Hypothalamus (tissue), 51 donors: ENCODE measurements at regions not wholly inside any gene's neighbourhood (a gene's known extent, or its start where the extent isn't known, plus 50 kb on each side); places are given as distances from the start of the nearest gene placed in this dataset.
"Not testable (repeated sequence)": the region's sequence is repeated elsewhere in the genome, so short reads cannot be mapped to it uniquely, and the experiment has no call there.

Source experiments
- DNase-seq, 51 donors: peaks; one replicate each; lab custom pipeline; 2025; lab: John Stamatoyannopoulos, UW

DNA sequence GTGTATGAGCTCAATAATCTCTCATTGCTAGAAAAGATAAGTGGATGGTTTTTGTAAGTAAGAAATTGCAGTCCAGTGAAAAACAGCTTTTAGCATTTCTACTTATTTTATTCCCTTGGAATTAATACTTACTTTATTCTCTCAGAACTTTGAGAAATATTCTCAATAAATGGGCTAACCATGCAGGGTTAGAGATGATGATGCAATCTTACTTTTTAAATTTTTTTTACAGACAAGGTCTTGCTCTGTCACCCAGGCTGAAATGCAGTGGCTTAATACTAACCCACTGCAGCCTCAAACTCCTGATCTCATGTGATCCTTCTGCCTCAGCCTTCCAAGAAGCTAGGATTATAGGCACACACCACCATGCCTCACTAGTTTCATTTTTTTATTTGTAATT, 440.8 kb upstream of the ZP4 start:
- no peak for DNase-seq

DNA sequence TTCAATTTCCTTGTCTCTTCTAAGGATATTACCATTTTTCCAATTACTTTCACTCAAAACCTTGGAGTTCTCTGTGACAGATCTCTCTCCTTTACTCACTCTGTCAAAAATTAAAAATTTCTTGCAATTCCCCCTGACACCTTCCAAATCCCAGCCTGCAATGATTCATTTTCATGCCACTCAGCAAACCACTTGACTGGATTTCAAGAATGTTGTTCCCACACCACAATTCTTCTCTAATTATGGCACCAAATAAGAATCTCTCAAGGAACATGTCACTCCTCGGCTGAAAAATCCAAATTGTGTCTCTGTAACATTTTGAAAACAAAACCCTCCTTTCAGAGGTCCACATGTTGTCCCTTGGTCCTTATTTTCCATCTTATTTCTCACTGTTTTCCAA, 438.9 kb upstream of the ZP4 start:
- DNase-seq: no peak

DNA sequence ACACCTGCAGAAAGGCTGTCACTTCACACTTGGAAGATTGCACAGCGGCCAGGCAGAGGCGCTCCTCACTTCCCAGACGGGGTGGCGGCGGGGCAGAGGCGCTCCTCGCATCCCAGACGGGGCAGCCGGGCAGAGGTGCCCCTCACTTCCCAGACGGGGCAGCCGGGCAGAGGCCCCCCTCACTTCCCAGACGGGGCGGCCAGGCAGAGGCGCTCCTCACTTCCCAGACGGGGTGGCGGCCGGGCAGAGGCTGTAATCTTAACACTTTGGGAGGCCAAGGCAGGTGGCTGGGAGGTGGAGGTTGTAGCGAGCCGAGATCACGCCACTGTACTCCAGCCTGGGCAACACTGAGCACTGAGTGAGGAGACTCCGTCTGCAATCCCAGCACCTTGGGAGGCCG, 436.3 kb upstream of the ZP4 start:
- DNase-seq: not testable (repeated sequence)

DNA sequence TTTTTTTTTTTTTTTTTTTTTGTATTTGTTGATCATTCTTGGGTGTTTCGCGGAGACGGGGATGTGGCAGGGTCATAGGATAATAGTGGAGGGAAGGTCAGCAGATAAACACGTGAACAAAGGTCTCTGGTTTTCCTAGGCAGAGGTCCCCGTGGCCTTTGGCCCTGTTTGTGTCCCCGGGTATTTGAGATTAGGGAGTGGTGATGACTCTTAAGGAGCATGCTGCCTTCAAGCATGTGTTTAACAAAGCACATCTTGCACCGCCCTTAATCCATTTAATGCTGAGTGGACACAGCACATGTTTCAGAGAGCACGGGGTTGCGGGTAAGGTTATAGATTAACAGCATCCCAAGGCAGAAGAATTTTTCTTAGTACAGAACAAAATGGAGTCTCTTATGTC, 435.8 kb upstream of the ZP4 start:
- not testable (repeated sequence) for DNase-seq

DNA sequence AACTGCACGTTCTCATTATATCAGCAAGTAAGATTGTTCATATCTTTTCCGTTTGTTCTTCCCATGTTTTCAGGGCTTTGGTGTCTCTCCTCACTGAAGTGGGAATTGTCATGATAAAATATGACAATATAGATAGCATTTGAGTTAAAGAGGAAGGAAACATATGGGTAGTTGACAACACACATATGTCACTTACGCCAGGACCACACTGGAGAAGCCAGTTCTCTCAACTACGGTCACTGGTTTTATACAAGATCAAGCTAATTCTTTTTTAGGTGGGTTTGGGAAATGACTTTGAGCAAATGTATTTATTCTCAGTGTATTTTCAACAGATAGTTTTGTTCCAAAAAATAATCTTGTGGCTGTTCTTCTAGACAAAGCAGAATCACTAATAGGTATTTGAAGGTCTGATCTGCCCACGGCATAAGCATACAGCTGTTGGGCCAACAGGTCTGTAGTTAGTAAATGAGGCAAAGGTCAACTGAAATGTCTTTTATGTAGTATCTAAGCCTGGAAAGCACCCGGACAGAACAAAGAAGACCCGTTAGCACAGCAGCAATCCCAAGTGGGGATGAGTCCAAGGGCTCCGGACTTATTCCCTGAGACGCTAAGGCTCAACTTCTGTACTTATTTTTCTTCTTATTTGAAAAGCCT, 433.6 kb upstream of the ZP4 start:
- DNase-seq: no peak

DNA sequence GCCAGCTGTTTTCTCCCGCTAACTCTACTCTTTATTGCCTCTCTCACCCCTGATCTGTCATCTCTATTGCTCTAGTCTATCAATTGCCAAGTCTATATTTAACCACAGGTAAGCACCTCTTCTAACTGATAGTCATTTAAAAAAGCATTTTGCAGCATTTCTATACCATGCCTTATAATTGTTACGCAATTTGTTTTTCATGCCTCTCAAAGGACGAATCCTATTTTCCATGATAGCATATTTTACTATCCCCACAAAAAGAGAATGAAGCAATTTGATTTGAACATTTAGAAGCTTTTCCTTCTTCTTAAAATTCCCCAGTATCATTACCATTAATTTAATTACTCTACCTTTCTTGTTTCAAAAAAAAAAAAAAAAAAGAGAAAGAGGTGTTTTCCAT, 432.8 kb upstream of the ZP4 start:
- DNase-seq: no peak

DNA sequence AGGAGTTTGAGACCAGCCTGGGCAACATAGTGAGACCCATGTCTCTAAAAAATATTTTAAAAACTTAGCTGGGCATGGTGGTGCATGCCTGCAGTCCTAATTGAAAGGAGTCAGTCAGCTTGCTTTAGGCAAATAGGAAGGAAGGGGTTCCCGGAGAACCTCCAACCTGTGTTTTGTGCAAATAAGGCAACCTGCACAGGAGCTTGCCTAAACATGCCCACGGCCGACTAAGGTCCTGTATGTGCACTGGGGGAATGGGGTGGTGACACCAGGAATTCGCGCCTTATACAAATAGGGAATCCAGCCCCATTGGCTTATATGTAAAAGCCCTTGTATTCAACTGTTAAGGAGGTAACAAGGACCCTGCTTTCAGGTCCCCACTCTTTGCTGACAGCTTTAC, 429.2 kb upstream of the ZP4 start:
- DNase-seq: no peak

DNA sequence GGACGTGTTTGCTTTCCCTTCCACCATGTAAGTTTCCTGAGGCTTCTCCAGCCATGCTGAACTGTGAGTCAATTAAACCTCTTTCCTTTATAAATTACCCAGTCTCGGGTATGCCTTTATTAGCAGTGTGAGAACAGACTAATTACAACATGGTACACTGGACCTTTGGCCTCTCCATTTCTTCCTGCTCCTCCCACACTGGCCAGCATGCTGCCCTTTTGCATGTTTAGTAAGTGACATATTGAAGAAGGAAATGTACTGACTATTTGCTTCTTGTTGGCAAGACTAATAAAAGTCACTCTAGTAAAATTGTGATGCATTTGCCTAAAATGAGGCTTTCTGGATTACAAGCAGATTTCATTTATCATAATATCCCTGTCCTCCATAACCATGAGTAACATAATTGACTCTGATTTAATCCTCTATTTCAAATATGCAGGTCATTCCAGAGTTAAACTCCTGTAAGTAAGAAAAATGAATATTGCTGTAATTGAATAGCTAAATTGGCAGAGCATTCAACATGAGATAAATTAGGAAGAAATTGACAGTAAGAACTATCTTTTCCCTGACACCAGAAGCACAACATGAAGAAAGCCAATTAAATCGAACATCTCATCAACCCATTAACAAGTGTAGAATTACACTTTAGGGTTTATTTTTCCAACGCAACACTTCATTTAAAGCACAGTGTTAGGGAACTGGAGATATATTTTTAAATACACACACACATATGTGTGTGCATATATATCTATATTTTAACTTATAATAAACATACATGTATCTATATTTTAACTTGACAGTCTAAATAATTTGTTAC, 427.8 kb upstream of the ZP4 start:
- no peak for DNase-seq

DNA sequence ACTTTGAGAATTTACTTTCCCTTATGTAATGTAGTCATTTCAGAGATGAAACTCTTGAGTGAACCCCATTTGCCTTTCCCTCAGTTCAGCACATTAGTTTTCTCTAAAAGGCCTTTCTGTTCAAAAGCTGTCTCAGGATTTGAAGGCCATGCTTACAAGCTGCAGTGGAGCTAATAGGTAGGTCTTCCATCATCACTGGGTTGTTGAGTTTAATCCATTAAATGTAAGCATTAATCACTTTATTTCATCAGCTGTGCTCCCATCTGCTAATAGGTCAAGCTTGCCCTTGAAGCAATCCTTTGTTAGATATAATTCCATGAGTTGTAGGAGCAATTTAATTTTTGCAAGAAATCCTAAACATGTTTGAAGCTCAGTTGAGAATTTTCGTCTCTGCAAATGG, 422.2 kb upstream of the ZP4 start:
- DNase-seq: no peak

DNA sequence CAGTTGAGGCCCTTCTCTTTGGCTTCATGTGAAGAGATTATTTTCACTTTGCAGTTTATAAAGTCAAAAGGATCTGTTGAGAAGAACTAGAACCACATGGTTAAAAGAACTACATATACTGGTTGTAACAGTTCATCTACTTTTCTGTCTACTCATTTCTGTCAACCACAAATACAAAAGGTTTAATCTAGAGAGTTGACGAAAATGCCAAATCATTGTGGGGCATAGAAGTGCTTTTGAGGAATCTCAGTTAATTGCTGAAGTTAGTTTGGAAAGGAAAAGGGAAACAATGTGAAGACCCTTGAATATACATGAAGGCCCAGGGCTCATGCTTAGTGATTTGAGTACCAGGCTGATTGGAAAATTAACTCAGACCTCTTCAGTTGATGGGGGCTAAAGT, 415.7 kb upstream of the ZP4 start:
- DNase-seq: no peak

DNA sequence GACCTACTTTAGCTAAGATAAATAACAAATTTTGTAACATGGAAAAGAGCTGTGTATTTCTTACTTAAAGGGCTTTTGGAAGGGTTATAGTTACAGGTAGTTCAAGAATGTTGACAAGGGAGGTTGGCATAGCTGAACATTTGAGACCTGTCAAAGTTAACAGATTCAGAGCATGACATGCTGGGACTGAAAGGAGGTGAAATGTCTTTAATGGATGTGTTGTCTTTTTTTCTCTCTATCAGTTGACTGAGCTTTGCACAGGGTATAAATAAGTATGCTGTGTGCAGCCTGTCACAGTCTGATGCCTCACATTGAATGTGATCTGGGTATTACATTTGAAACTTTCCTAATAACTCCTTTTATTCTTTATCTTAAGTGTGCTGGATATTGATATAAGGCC, 411.9 kb upstream of the ZP4 start:
- no peak for DNase-seq

DNA sequence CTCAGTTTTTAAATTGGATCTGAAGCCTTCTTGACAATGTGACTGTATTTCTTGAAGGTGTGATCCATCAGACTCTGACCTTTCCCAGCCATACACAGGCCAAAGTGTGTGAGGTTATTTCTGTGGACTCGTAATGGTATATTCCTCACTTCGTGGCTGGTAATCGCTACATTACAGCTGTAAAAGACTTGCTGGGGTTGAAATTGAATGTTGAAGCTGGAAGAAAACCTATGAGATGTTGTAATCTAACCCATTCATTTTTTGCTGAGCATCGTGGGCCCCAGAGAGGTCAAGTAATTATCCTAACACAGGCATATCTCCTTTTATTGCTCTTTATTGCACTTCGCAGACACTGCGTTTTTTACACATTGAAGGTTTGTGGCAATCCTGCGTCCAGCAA, 405.6 kb upstream of the ZP4 start:
- DNase-seq: no peak

DNA sequence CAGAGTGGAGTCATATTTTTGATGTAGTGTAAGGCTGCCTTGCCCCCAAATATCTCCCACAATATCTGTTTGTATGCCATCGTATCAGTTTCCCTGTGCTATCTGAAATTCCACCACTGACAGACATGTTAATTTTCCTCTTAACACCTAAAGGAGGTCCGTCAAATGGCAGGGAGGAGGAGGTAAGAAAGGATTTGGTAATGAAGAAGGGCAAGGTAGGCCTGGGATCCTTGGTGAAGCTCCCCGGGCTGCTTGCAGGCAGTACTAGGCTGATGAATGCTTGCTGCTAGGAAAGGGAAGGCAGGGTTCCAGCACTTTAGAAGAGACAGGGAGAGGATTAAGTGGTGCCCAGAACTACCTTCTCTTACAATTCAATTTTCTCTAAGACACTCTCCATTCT, 402.4 kb upstream of the ZP4 start:
- no peak for DNase-seq

DNA sequence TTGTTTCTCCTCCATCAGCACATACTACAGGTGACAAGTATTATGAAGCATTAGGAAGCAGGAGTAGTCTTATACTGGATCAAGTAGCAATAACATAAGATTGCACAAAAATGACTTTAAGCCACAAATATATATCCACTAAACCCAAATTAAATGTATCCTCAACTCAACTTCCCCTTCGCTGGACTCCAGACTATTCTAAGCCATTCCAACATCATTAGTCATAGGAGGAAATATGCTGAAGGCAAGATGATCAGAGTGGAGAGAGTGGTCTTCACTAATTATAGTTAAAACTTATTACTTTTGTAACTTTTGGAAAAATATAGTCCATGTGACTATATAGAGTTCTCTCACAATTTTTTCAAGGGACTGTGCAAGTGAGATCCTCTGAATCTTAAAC, 390.7 kb upstream of the ZP4 start:
- DNase-seq: no peak

DNA sequence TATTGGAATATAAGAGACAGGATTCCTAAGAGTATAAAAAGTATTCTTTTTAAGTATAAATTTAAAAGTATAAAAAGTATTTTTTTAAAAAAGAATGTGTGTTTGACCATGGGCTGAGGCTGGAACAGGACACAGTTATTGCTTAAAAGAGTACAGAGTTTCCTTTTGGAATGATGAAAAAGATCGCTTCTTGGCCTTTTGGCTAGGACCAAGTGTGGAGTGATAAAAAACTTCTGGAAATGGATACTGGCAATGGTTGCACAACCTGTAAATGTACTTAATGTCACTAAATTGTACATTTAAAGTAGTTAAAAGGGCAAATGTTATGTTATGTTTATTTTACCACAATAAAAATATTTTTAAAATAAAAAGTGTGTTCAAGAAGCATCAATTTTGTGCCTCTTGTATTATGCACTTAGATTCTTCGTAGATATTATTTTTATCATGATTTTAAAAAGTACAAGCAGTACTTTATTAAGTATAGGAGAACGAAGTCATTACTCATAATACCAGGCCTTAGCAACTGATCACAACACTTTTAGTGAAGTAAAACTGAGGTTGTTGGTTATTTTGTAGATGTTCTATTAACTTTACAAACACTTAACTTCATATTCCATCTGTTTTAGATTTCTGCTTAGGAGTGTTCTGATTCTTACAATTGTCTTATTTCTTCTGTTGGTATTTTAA, 389.1 kb upstream of the ZP4 start:
- no peak for DNase-seq

DNA sequence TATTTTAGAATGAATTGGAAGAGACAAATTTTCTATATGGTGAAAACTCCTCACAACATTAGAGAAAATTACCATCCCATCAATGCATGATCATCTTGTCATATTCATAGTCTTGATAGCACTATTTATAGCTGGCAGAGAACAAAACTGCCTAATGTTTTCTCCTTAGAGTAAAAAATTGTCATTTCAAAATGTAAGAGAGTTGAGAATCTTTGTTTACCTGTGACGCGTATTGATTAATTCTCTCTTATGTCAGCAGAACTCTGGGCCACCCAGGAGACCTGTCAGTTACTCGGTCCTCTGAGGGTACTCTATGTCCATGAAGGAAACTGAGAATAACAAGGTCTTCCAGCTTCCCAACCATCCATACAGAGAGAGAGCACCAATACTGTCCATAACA, 381.4 kb upstream of the ZP4 start:
- DNase-seq: no peak

DNA sequence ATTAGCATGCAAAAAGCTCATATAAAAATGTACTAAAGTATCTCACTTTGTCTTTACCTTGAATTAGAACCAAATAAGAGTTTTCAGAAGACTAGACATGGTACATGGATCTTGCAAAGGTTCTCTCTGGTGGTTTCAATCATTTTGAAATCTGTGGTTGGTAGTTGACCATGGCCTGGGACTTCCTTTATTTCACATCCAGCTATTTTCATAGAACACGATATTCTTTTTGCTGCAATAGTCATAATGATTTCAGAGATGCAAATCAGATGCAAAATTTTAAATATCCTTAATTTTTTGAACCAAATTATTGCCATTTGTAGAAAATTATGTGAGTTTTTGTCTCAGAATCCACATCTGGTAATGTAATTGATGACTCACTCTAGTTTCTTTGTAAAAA, 375.1 kb upstream of the ZP4 start:
- DNase-seq: no peak

DNA sequence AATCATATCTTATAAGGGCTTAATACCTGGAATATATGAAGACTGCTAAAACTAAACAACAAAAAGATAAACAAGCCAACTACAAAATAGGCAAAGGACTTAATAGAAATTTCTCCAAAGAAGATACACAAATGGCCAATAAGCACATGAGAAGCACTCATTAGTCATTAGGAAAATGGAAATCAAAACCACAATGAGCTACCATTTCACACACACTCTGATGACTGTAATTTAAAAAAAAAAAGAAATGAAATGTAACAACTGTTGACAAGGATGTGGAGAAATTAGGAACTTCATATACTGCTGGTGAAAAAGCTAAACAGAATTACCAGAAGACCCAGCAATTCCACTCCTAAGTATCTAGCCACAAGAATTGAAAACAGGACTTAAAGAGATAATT, 374.2 kb upstream of the ZP4 start:
- DNase-seq: no peak

DNA sequence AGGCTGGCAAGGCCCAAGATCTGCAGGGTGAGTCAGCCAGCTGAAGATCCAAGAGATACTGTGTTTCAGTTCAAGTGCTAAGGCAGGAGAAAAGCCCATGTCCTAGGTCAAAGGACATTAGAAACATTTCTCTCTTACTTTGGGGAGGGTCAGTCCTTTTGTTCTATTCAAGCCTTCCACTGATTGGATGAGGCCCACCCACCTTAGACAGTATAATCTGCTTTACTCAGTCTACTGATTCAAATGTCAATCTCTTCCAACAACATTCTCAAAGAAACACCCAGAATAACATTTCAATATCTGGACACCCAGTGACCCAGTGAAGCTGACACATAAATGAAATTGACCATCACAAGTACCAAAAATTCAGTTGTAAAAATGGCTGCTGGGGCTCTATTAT, 367.8 kb upstream of the ZP4 start:
- DNase-seq: no peak

DNA sequence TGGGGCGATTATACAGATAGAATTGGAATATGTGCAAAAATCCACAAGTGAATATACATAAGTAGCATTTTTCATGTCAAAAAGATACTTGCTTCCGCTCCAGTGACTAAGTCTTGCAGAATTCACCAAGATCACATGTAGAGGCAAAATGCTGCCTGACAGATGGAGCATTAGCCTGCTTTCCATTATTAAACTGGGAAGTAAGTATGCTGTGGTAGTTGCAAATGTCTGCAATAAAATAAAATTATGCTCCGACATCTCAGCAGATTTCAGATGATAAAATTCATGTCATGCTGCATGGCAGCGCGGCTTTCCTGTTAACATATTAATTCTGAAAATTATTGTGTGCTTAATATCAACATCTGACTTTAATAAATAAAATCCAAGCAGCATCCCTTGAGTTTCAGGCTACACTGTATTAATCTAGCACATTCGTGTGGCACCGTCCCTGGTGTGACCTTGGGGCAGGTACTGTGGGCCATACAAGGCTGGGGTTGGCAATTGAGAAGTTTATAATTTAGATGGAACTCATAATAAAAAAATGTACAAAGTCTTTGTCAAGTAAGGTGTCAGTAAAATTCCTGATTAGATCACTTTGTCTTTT, 366.4 kb upstream of the ZP4 start:
- no peak for DNase-seq

DNA sequence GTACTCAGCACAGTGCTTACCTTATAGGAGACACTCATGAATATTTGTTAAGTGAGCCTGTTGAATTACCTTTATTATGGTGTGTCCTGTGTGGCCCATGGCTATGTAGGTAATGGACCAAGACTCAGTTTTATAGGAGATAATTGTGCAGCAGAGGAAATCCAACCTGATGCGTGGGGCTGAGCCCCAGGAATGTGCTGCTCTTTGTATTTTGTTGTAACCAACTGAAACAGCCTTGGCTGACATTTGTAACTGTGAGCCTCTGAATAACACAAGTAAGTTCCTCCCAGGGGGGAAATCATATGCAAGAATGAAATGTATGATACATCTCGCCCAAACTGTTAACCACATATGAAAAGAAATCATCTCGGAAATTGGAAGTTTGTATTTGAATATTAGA, 364.2 kb upstream of the ZP4 start:
- no peak for DNase-seq
